ENCODE measurements at regions not wholly inside any gene's neighbourhood (a gene's known extent, or its start where the extent isn't known, plus 50 kb on each side); places are given as distances from the start of the nearest gene placed in this dataset.

DNA sequence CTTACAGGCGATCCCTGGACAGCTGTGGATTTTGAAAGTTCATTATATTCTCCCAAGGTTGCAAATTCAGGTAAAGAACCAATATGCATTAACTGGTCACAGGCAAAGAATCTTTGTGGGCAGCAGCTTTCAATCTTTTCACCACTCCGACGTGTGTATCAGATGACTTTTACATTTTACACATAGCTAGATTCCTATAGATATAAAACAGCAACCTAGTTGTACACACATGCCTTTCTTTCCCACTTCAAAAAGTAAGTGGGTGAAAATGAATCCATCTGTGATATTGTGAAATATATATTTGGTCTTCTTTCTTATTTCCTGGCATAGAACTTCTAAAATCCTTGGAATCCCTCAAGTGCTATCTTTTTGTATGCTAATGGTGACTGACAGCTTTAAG lies 72.5 kb downstream of the SCG2 start:
- no peak for TF ChIP-seq EP300 (IDR thresholded peaks at IDR 0.05)
- no peak for TF ChIP-seq POLR2AphosphoS5 (IDR thresholded peaks at IDR 0.05)
- TF ChIP-seq, protein P1, sequence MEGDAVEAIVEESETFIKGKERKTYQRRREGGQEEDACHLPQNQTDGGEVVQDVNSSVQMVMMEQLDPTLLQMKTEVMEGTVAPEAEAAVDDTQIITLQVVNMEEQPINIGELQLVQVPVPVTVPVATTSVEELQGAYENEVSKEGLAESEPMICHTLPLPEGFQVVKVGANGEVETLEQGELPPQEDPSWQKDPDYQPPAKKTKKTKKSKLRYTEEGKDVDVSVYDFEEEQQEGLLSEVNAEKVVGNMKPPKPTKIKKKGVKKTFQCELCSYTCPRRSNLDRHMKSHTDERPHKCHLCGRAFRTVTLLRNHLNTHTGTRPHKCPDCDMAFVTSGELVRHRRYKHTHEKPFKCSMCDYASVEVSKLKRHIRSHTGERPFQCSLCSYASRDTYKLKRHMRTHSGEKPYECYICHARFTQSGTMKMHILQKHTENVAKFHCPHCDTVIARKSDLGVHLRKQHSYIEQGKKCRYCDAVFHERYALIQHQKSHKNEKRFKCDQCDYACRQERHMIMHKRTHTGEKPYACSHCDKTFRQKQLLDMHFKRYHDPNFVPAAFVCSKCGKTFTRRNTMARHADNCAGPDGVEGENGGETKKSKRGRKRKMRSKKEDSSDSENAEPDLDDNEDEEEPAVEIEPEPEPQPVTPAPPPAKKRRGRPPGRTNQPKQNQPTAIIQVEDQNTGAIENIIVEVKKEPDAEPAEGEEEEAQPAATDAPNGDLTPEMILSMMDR (IDR thresholded peaks at IDR 0.05): no peak
- no peak for TF ChIP-seq POLR2A (IDR thresholded peaks at IDR 0.05; ENCODE audit: low read depth)
